T-helper 17 cell (primary cell): ENCODE measurements at regions not wholly inside any gene's neighbourhood (a gene's known extent, or its start where the extent isn't known, plus 50 kb on each side); places are given as distances from the start of the nearest gene placed in this dataset.

ENCODE experiments used
- ATAC-seq: fragments of 150-1000 bp; cut with Tn5 transposase; 2 replicates; pipeline ENCODE4 v1.10.0; 2021; ENCODE audit warnings: mild to moderate bottlenecking, moderate library complexity
- DNase-seq, 3 donors: peaks; one replicate each; pipeline versions ENCODE4 v3.0.0 to v3.0.0-alpha.2; 2020 to 2021
- H3K9me3 ChIP-seq: one replicate; pipeline ENCODE4 v1.7.0; 2013; ENCODE audit warnings: low read length, mild to moderate bottlenecking; ENCODE audit not compliant: control insufficient read depth, poor library complexity, severe bottlenecking
- H3K27ac Mint-ChIP-seq: one replicate; pipeline ENCODE4 v1.8.0; 2022; ENCODE audit warnings: mild to moderate bottlenecking, moderate library complexity, mixed read lengths
- H3K27me3 Mint-ChIP-seq: one replicate; pipeline ENCODE4 v1.8.0; 2022; ENCODE audit warnings: mixed read lengths
- H3K36me3 Mint-ChIP-seq: one replicate; pipeline ENCODE4 v1.8.0; 2022; ENCODE audit warnings: low read depth, mixed read lengths
- H3K4me1 Mint-ChIP-seq: one replicate; pipeline ENCODE4 v1.8.0; 2022; ENCODE audit warnings: mild to moderate bottlenecking, mixed read lengths
- H3K4me3 Mint-ChIP-seq: one replicate; pipeline ENCODE4 v1.8.0; 2022; ENCODE audit warnings: mild to moderate bottlenecking, moderate library complexity, mixed read lengths

- no peaks in the 10 kb centered on the region for H3K9me3 ChIP-seq
- H3K27ac Mint-ChIP-seq = peak overlapping the region; percentile 24
- no peaks in the 10 kb centered on the region for H3K36me3 Mint-ChIP-seq
- ATAC-seq (peak; percentile 44), DNase-seq (no peak)
- peaks cover 33% of the 10 kb centered on the region for H3K27me3 Mint-ChIP-seq
- H3K4me3 Mint-ChIP-seq = no peak overlapping the region
- H3K4me1 Mint-ChIP-seq = peaks cover 12% of the 10 kb centered on the region
These were observed 70.4 kb upstream of the BACH1 start for GRCh38 chr21:29228306-29228705.

GRCh38 chr21:29230551-29231261, 68.0 kb upstream of the BACH1 start:
- DNase-seq = no peak
- Mint-ChIP-seq H3K27ac (no peak overlapping the region), H3K4me3 (no peak overlapping the region), H3K27me3 (peaks cover 40% of the 10 kb centered on the region), H3K4me1 (peaks cover 15% of the 10 kb centered on the region), H3K36me3 (no peaks in the 10 kb centered on the region)
- ATAC-seq = no peak
- H3K9me3 ChIP-seq = no peaks in the 10 kb centered on the region

GRCh38 chr21:29231756-29232529, 66.8 kb upstream of the BACH1 start:
- no peak for DNase-seq
- ATAC-seq = no peak
- no peak overlapping the region for H3K4me3 Mint-ChIP-seq
- H3K27me3 Mint-ChIP-seq = peaks cover 40% of the 10 kb centered on the region
- H3K4me1 Mint-ChIP-seq = peaks cover 21% of the 10 kb centered on the region
- H3K36me3 Mint-ChIP-seq = no peaks in the 10 kb centered on the region
- no peaks in the 10 kb centered on the region for H3K9me3 ChIP-seq
- no peak overlapping the region for H3K27ac Mint-ChIP-seq

GRCh38 chr21:29232530-29233255, 66.0 kb upstream of the BACH1 start:
- ATAC-seq (no peak), DNase-seq (no peak)
- H3K36me3 Mint-ChIP-seq = no peaks in the 10 kb centered on the region
- no peaks in the 10 kb centered on the region for H3K9me3 ChIP-seq
- H3K4me3 Mint-ChIP-seq = no peak overlapping the region
- H3K4me1 Mint-ChIP-seq = peaks cover 21% of the 10 kb centered on the region
- H3K27me3 Mint-ChIP-seq = peaks cover 40% of the 10 kb centered on the region
- no peak overlapping the region for H3K27ac Mint-ChIP-seq

GRCh38 chr21:29233256-29233546, 65.5 kb upstream of the BACH1 start:
- Mint-ChIP-seq H3K27ac (no peak overlapping the region), H3K27me3 (peaks cover 40% of the 10 kb centered on the region), H3K4me3 (no peak overlapping the region), H3K4me1 (peaks cover 20% of the 10 kb centered on the region), H3K36me3 (no peaks in the 10 kb centered on the region)
- ATAC-seq (peak; percentile 14), DNase-seq (no peak)
- H3K9me3 ChIP-seq = no peaks in the 10 kb centered on the region

GRCh38 chr21:29233611-29234540, 64.8 kb upstream of the BACH1 start:
- DNase-seq (no peak), ATAC-seq (peak; percentile 64)
- Mint-ChIP-seq H3K4me3 (no peak overlapping the region), H3K27me3 (peaks cover 40% of the 10 kb centered on the region), H3K27ac (no peak overlapping the region), H3K4me1 (peaks cover 17% of the 10 kb centered on the region), H3K36me3 (no peaks in the 10 kb centered on the region)
- no peaks in the 10 kb centered on the region for H3K9me3 ChIP-seq

- Mint-ChIP-seq H3K4me1 (peaks cover 17% of the 10 kb centered on the region), H3K27ac (no peak overlapping the region), H3K4me3 (no peak overlapping the region), H3K36me3 (no peaks in the 10 kb centered on the region), H3K27me3 (peaks cover 38% of the 10 kb centered on the region)
- no peaks in the 10 kb centered on the region for H3K9me3 ChIP-seq
- ATAC-seq = no peak
- DNase-seq = no peak
These were observed 63.0 kb upstream of the BACH1 start for GRCh38 chr21:29235714-29236197.

- DNase-seq (no peak), ATAC-seq (no peak)
- no peaks in the 10 kb centered on the region for H3K9me3 ChIP-seq
- Mint-ChIP-seq H3K4me1 (peaks cover 16% of the 10 kb centered on the region), H3K36me3 (no peaks in the 10 kb centered on the region), H3K27ac (no peak overlapping the region), H3K27me3 (peaks cover 33% of the 10 kb centered on the region), H3K4me3 (no peak overlapping the region)
These were observed 62.5 kb upstream of the BACH1 start for GRCh38 chr21:29236201-29236600.

GRCh38 chr21:29237110-29238052, 61.3 kb upstream of the BACH1 start:
- H3K4me3 Mint-ChIP-seq = no peak overlapping the region
- H3K9me3 ChIP-seq = no peaks in the 10 kb centered on the region
- peaks cover 14% of the 10 kb centered on the region for H3K4me1 Mint-ChIP-seq
- H3K27me3 Mint-ChIP-seq = peaks cover 22% of the 10 kb centered on the region
- DNase-seq = no peak
- H3K36me3 Mint-ChIP-seq = no peaks in the 10 kb centered on the region
- no peak overlapping the region for H3K27ac Mint-ChIP-seq
- no peak for ATAC-seq

GRCh38 chr21:29238053-29238966, 60.4 kb upstream of the BACH1 start:
- Mint-ChIP-seq H3K4me1 (peaks cover 9% of the 10 kb centered on the region), H3K27ac (no peak overlapping the region), H3K27me3 (peaks cover 13% of the 10 kb centered on the region), H3K4me3 (no peak overlapping the region), H3K36me3 (no peaks in the 10 kb centered on the region)
- no peak for ATAC-seq
- no peaks in the 10 kb centered on the region for H3K9me3 ChIP-seq
- no peak for DNase-seq

GRCh38 chr21:29238967-29239290, 59.8 kb upstream of the BACH1 start:
- Mint-ChIP-seq H3K27me3 (peaks cover 11% of the 10 kb centered on the region), H3K27ac (no peak overlapping the region), H3K4me3 (no peak overlapping the region), H3K36me3 (no peaks in the 10 kb centered on the region), H3K4me1 (peaks cover 9% of the 10 kb centered on the region)
- DNase-seq (no peak), ATAC-seq (no peak)
- no peaks in the 10 kb centered on the region for H3K9me3 ChIP-seq
